Peyer's patch (tissue), 4 donors: ENCODE measurements at regions not wholly inside any gene's neighbourhood (a gene's known extent, or its start where the extent isn't known, plus 50 kb on each side); places are given as distances from the start of the nearest gene placed in this dataset.

Experiments
- POLR2A ChIP-seq, 2 donors: fragments of 450-650 bp; IDR thresholded peaks; one replicate each; pipeline ENCODE4 v1.5.1; 2017; ENCODE audit warnings: antibody characterized with exemption in 2 of 2, mild to moderate bottlenecking in 2 of 2, moderate library complexity in 2 of 2
- TF ChIP-seq, protein P1 (sequence below), 6 experiments: fragments of 450-650 bp in 4 of 6; fragments of 200-600 bp in 2 of 6; sonication (generic) in 1 of 6; IDR thresholded peaks; one replicate each; pipeline ENCODE4 v1.5.1; 2017 to 2019; ENCODE audit warnings: antibody characterized with exemption in 6 of 6, mild to moderate bottlenecking in 3 of 6, moderate library complexity in 1 of 6

DNA sequence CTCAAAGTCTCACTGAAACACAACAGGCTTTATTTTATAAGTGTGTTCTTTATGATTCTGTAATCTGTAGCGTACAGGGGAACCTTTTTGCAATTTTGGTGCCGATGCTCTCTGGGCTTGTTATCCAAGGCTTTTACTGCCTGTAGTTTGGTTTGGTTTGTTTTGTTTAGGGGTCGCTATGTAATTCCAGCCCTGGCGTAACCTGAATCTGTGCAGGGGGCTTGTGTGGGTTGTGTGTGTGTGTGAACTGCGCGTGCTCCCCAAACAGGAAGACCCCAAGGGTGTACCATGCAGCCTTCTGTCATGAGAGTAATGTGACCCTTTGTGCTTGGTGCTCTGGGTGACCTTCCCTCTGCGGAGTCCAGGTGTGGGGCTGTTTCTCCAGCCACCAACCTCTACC is 92.1 kb upstream of the CLDN14 start:
- TF ChIP-seq, protein P1, sequence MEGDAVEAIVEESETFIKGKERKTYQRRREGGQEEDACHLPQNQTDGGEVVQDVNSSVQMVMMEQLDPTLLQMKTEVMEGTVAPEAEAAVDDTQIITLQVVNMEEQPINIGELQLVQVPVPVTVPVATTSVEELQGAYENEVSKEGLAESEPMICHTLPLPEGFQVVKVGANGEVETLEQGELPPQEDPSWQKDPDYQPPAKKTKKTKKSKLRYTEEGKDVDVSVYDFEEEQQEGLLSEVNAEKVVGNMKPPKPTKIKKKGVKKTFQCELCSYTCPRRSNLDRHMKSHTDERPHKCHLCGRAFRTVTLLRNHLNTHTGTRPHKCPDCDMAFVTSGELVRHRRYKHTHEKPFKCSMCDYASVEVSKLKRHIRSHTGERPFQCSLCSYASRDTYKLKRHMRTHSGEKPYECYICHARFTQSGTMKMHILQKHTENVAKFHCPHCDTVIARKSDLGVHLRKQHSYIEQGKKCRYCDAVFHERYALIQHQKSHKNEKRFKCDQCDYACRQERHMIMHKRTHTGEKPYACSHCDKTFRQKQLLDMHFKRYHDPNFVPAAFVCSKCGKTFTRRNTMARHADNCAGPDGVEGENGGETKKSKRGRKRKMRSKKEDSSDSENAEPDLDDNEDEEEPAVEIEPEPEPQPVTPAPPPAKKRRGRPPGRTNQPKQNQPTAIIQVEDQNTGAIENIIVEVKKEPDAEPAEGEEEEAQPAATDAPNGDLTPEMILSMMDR (IDR thresholded peaks at IDR 0.05), result no peak
- TF ChIP-seq POLR2A (IDR thresholded peaks at IDR 0.05), result no peak
